ENCODE measurements at regions not wholly inside any gene's neighbourhood (a gene's known extent, or its start where the extent isn't known, plus 50 kb on each side); places are given as distances from the start of the nearest gene placed in this dataset.

GRCh38 chr2:7835693-7836680, 845.9 kb upstream of the ID2 start:
- H3K4me3 Mint-ChIP-seq = no peak overlapping the region
- no CpG with 5 or more reads among the region's 12 CpGs for WGBS (ENCODE audit: extremely low coverage, insufficient read length, low lambda C conversion rate)

More at GRCh38 chr2:7835693-7836680, 845.9 kb upstream of the ID2 start:
- Mint-ChIP-seq H3K27me3 (ENCODE audit: low read depth) (no peaks in the 10 kb centered on the region), H3K27ac (no peak overlapping the region), H3K4me1 (peaks cover 18 to 23% of the 10 kb centered on the region in 2 experiments), H3K36me3 (ENCODE audit: insufficient read depth in 1 of 3, low read depth in 3 of 3) (peaks cover 2 to 9% (median 3%) of the 10 kb centered on the region in 3 experiments), H3K9me3 (peaks cover 11 to 15% of the 10 kb centered on the region in 2 experiments)
- Histone ChIP-seq H3K23ac (ENCODE audit: insufficient read length, low read depth, low read length) (no peak overlapping the region), H3K27ac (ENCODE audit: insufficient read length, low read depth, low read length) (no peak overlapping the region), H2BK15ac (ENCODE audit: low read depth, low read length) (no peak overlapping the region), H4K20me1 (ENCODE audit: control insufficient read depth, insufficient read depth, insufficient read length) (no peaks in the 10 kb centered on the region), H3K9ac (ENCODE audit: extremely low read depth, insufficient read length, low read length) (no peak overlapping the region), H3K4me2 (ENCODE audit: insufficient read depth, insufficient read length, low read length) (no peak overlapping the region), H4K5ac (ENCODE audit: insufficient read length, low read depth, low read length) (no peak overlapping the region), H4K91ac (ENCODE audit: insufficient read length, low read depth, low read length) (no peak overlapping the region), H2BK20ac (ENCODE audit: low read depth, low read length, poor library complexity, severe bottlenecking) (no peak overlapping the region), H3K79me2 (ENCODE audit: insufficient read depth, low read length) (no peaks in the 10 kb centered on the region), H3K9me3 (ENCODE audit: control insufficient read depth, low read depth, low read length) (no peaks in the 10 kb centered on the region), H3K14ac (ENCODE audit: insufficient read depth, low read length) (no peak overlapping the region), H2BK120ac (ENCODE audit: low read depth, low read length, poor library complexity, severe bottlenecking) (no peak overlapping the region), H2AK5ac (ENCODE audit: insufficient read length, low read length) (no peak overlapping the region), H2BK12ac (ENCODE audit: insufficient read length, low read depth, low read length) (no peak overlapping the region), H2AFZ (ENCODE audit: low read length) (no peak overlapping the region), H3K27me3 (ENCODE audit: insufficient read depth, low read length) (no peaks in the 10 kb centered on the region), H3K4me1 (ENCODE audit: insufficient read depth, low read length) (no peaks in the 10 kb centered on the region), H3K18ac (ENCODE audit: insufficient read length, low read depth, low read length) (no peak overlapping the region), H2BK5ac (ENCODE audit: insufficient read length, low read length) (no peak overlapping the region), H3K23me2 (ENCODE audit: insufficient read length, low read depth, low read length, poor library complexity, severe bottlenecking) (no peaks in the 10 kb centered on the region), H3K56ac (ENCODE audit: insufficient read length, low read depth, low read length) (no peak overlapping the region), H3T11ph (ENCODE audit: low read length) (no peak overlapping the region), H4K8ac (replicated peaks; ENCODE audit: insufficient read length, low read depth, low read length) (no peak overlapping the region), H3K4ac (ENCODE audit: low read depth, low read length) (no peak overlapping the region), H3K79me1 (ENCODE audit: insufficient read depth, low read depth, low read length, poor library complexity, severe bottlenecking) (no peaks in the 10 kb centered on the region)
- DNase-seq = no peak
- TF ChIP-seq CTCF (conservative IDR thresholded peaks at IDR 0.05) = no peak

Measured in H9 (cell line).